Fibroblast of pulmonary artery (primary cell): ENCODE measurements at regions not wholly inside any gene's neighbourhood (a gene's known extent, or its start where the extent isn't known, plus 50 kb on each side); places are given as distances from the start of the nearest gene placed in this dataset.

Experiments
- DNase-seq: peaks from one replicate; pipeline ENCODE4 v3.0.0-alpha.2; 2010; ENCODE audit warnings: low read depth
- H3K4me3 ChIP-seq: replicated peaks from 2 replicates; pipeline ENCODE4 v1.5.1; 2011; ENCODE audit warnings: low read depth, mild to moderate bottlenecking, control low read depth, low read length, moderate library complexity
- TF ChIP-seq, protein P1 (sequence below): IDR thresholded peaks from 2 replicates; pipeline ENCODE4 v1.5.1; 2011; ENCODE audit warnings: mild to moderate bottlenecking, control low read depth, low read length, inconsistent platforms; ENCODE audit errors: missing control alignments

DNA sequence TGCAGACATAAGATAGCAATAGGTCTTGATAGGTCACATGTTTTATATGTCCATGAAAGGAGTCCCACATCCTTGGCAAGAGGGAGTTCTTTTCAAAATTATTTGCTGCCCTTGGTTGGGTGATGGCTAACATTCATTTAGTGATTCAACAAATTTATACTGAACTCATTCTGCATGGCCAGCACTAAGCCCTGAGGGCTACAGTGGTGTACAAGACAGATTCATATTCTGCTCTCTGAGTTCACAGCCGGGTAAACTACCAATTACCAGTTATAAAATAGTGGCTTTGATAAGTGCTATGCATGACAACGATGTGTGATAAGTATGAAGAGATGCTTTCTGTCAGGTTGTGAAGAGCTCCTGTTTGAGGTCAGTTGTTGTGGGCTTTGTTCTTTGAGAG is 340.0 kb downstream of the GABRG2 start:
- TF ChIP-seq, protein P1, sequence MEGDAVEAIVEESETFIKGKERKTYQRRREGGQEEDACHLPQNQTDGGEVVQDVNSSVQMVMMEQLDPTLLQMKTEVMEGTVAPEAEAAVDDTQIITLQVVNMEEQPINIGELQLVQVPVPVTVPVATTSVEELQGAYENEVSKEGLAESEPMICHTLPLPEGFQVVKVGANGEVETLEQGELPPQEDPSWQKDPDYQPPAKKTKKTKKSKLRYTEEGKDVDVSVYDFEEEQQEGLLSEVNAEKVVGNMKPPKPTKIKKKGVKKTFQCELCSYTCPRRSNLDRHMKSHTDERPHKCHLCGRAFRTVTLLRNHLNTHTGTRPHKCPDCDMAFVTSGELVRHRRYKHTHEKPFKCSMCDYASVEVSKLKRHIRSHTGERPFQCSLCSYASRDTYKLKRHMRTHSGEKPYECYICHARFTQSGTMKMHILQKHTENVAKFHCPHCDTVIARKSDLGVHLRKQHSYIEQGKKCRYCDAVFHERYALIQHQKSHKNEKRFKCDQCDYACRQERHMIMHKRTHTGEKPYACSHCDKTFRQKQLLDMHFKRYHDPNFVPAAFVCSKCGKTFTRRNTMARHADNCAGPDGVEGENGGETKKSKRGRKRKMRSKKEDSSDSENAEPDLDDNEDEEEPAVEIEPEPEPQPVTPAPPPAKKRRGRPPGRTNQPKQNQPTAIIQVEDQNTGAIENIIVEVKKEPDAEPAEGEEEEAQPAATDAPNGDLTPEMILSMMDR = no peak
- DNase-seq = no peak
- no peak overlapping the region for H3K4me3 ChIP-seq

- no peak overlapping the region for H3K4me3 ChIP-seq
- TF ChIP-seq, protein P1 = no peak
- DNase-seq = no peak
Measured at GRCh38 chr5:162410365-162410764, 342.8 kb downstream of the GABRG2 start.

DNA sequence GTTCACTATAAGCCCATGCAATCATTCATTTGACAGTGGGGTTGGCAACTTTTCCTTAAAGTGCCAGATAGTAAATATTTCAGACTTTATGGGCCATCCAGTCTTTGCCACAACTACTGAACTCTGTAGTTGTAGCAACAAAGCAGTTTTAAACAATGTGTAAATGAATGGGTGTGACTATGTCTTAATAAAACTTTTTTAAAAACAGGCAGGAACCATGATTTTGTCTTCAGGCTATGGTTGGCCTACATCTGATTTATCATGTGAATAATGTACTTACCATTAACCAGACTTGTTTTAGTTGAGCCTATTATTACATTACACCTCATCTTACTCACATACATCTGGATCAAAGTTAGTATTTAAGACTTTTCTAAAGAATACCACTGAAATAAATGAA is 361.6 kb downstream of the GABRG2 start:
- no peak for DNase-seq
- no peak overlapping the region for H3K4me3 ChIP-seq
- TF ChIP-seq, protein P1 = no peak

DNA sequence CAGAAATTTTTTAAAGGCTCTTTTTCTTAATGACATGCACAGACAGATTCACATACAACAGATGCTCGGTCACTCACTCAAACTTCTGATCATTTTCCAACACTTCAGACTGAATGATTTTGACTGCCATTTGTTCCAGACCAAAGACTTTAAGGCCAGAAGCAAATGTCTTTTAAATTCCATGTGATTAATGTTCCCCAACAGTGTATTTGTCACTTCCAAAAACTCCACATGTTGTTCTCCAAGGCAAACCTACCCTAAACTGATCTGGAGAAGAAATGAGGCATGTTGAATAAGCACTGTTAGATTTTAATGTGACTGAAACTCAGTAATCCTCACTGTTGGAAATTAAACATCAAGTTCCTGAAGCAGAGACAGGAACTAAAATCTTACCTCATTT is 366.7 kb downstream of the GABRG2 start:
- no peak for DNase-seq
- no peak overlapping the region for H3K4me3 ChIP-seq
- TF ChIP-seq, protein P1 = no peak

GRCh38 chr5:162436055-162436454 is 368.5 kb downstream of the GABRG2 start:
- no peak for DNase-seq
- no peak overlapping the region for H3K4me3 ChIP-seq
- TF ChIP-seq, protein P1 = no peak

- H3K4me3 ChIP-seq = no peak overlapping the region
- DNase-seq = no peak
- TF ChIP-seq, protein P1 = no peak
Measured at GRCh38 chr5:162444129-162444762, 376.7 kb downstream of the GABRG2 start.

- H3K4me3 ChIP-seq = no peak overlapping the region
- TF ChIP-seq, protein P1 = no peak
- no peak for DNase-seq
Measured at GRCh38 chr5:162456086-162456485, 388.5 kb downstream of the GABRG2 start.
